Epithelial cell of proximal tubule (primary cell): ENCODE measurements at regions not wholly inside any gene's neighbourhood (a gene's known extent, or its start where the extent isn't known, plus 50 kb on each side); places are given as distances from the start of the nearest gene placed in this dataset.

Experiments
- DNase-seq: peaks from one replicate; pipeline ENCODE4 v3.0.0-alpha.2; 2011; ENCODE audit warnings: low read depth
- H3K4me3 ChIP-seq: 2 replicates; pipeline ENCODE4 v1.5.1; 2011; ENCODE audit warnings: low read depth, mild to moderate bottlenecking, low read length
- CTCF ChIP-seq: conservative IDR thresholded peaks from 2 replicates; pipeline ENCODE4 v1.5.1; 2012; ENCODE audit warnings: low read depth, mild to moderate bottlenecking, low read length

- H3K4me3 ChIP-seq, result no peak overlapping the region
- DNase-seq, result no peak
- no peak for TF ChIP-seq CTCF
Measured at GRCh38 chr10:3672220-3672619, 112.8 kb downstream of the KLF6 start.

GRCh38 chr10:3671386-3671955, 113.5 kb downstream of the KLF6 start:
- TF ChIP-seq CTCF, result no peak
- H3K4me3 ChIP-seq, result no peak overlapping the region
- DNase-seq, result no peak

GRCh38 chr10:3668966-3669330, 116.1 kb downstream of the KLF6 start:
- no peak for DNase-seq
- H3K4me3 ChIP-seq, result no peak overlapping the region
- TF ChIP-seq CTCF, result no peak

- no peak for DNase-seq
- no peak overlapping the region for H3K4me3 ChIP-seq
- no peak for TF ChIP-seq CTCF
Measured at GRCh38 chr10:3668276-3668965, 116.6 kb downstream of the KLF6 start.

GRCh38 chr10:3666525-3667302, 118.3 kb downstream of the KLF6 start:
- no peak for DNase-seq
- no peak for TF ChIP-seq CTCF

GRCh38 chr10:3665316-3665908, 119.6 kb downstream of the KLF6 start:
- no peak for DNase-seq
- no peak overlapping the region for H3K4me3 ChIP-seq
- no peak for TF ChIP-seq CTCF

More at GRCh38 chr10:3666525-3667302, 118.3 kb downstream of the KLF6 start:
- no peak overlapping the region for H3K4me3 ChIP-seq
